Right atrium auricular region (tissue), 2 donors: ENCODE measurements at regions not wholly inside any gene's neighbourhood (a gene's known extent, or its start where the extent isn't known, plus 50 kb on each side); places are given as distances from the start of the nearest gene placed in this dataset.

Source experiments
- DNase-seq: peaks from one replicate; pipeline ENCODE4 v3.0.0-alpha.2; 2019; ENCODE audit warnings: low spot score
- H3K27ac ChIP-seq, 2 donors: fragments of 200-600 bp; sonication (generic); 1 replicate in 1 of 2; 2 replicates in 1 of 2; pipeline ENCODE4 v1.5.1; 2016 to 2019
- H3K27me3 ChIP-seq, 2 donors: fragments of 200-600 bp; sonication (generic); one replicate each; pipeline versions ENCODE4 v1.5.1 to v1.6.0; 2017 to 2019
- H3K36me3 ChIP-seq: fragments of 200-600 bp; sonication (generic); one replicate; pipeline ENCODE4 v1.5.1; 2016
- H3K4me1 ChIP-seq, 2 donors: fragments of 200-600 bp; sonication (generic); one replicate each; pipeline versions ENCODE4 v1.5.1 to v1.6.0; 2017 to 2019
- H3K4me3 ChIP-seq, 2 donors: fragments of 200-600 bp; sonication (generic); 1 replicate in 1 of 2; 2 replicates in 1 of 2; pipeline ENCODE4 v1.5.1; 2017 to 2019; ENCODE audit warnings: mild to moderate bottlenecking in 1 of 2, moderate library complexity in 1 of 2
- H3K9me3 ChIP-seq, 2 donors: fragments of 200-600 bp; sonication (generic); one replicate each; pipeline ENCODE4 v1.5.1; 2019
- CTCF ChIP-seq, 2 donors: fragments of 200-600 bp; sonication (generic); IDR thresholded peaks; one replicate each; pipeline ENCODE4 v1.5.1; 2019; ENCODE audit warnings: antibody characterized with exemption in 2 of 2

GRCh38 chr17:69810326-69810965, 264.6 kb upstream of the KCNJ16 start:
- Histone ChIP-seq H3K27ac (no peak overlapping the region), H3K4me1 (no peaks in the 10 kb centered on the region), H3K27me3 (no peaks in the 10 kb centered on the region), H3K36me3 (no peaks in the 10 kb centered on the region), H3K9me3 (no peaks in the 10 kb centered on the region), H3K4me3 (no peak overlapping the region)
- TF ChIP-seq CTCF (IDR thresholded peaks at IDR 0.05) = no peak
- DNase-seq = no peak

GRCh38 chr17:69812240-69812837, 262.7 kb upstream of the KCNJ16 start:
- Histone ChIP-seq H3K9me3 (no peaks in the 10 kb centered on the region), H3K27me3 (no peaks in the 10 kb centered on the region), H3K4me1 (no peaks in the 10 kb centered on the region), H3K36me3 (no peaks in the 10 kb centered on the region), H3K27ac (no peak overlapping the region), H3K4me3 (no peak overlapping the region)
- no peak for TF ChIP-seq CTCF (IDR thresholded peaks at IDR 0.05)
- no peak for DNase-seq

GRCh38 chr17:69814031-69814430, 261.0 kb upstream of the KCNJ16 start:
- no peaks in the 10 kb centered on the region for H3K4me1 ChIP-seq
- H3K36me3 ChIP-seq = no peaks in the 10 kb centered on the region
- H3K4me3 ChIP-seq = no peak overlapping the region
- DNase-seq = no peak
- H3K27ac ChIP-seq = no peak overlapping the region
- no peaks in the 10 kb centered on the region for H3K27me3 ChIP-seq
- H3K9me3 ChIP-seq = no peaks in the 10 kb centered on the region
- TF ChIP-seq CTCF (IDR thresholded peaks at IDR 0.05) = no peak

GRCh38 chr17:69815406-69815805, 259.6 kb upstream of the KCNJ16 start:
- Histone ChIP-seq H3K27me3 (no peaks in the 10 kb centered on the region), H3K4me3 (no peak overlapping the region), H3K9me3 (no peaks in the 10 kb centered on the region), H3K36me3 (no peaks in the 10 kb centered on the region), H3K27ac (no peak overlapping the region), H3K4me1 (no peaks in the 10 kb centered on the region)
- DNase-seq = no peak
- TF ChIP-seq CTCF (IDR thresholded peaks at IDR 0.05) = no peak

- Histone ChIP-seq H3K36me3 (no peaks in the 10 kb centered on the region), H3K4me1 (no peaks in the 10 kb centered on the region), H3K27ac (no peak overlapping the region), H3K27me3 (no peaks in the 10 kb centered on the region), H3K4me3 (no peak overlapping the region), H3K9me3 (no peaks in the 10 kb centered on the region)
- no peak for TF ChIP-seq CTCF (IDR thresholded peaks at IDR 0.05)
- DNase-seq = no peak
These were observed 256.6 kb upstream of the KCNJ16 start for GRCh38 chr17:69818467-69818866.
